Subcutaneous abdominal adipose tissue (tissue), 5 donors: ENCODE measurements at regions not wholly inside any gene's neighbourhood (a gene's known extent, or its start where the extent isn't known, plus 50 kb on each side); places are given as distances from the start of the nearest gene placed in this dataset.

ENCODE experiments used
- H3K27ac ChIP-seq: one replicate; pipeline ENCODE4 v1.7.0; 2013; ENCODE audit warnings: low read depth, mild to moderate bottlenecking, inconsistent platforms, low read length, moderate library complexity
- H3K27me3 ChIP-seq, 5 donors: one replicate each; pipeline ENCODE4 v1.7.0; 2013; ENCODE audit warnings: low read length in 5 of 5, inconsistent platforms in 1 of 5; ENCODE audit not compliant: control insufficient read depth in 5 of 5, insufficient read depth in 4 of 5
- H3K36me3 ChIP-seq, 5 donors: one replicate each; pipeline ENCODE4 v1.7.0; 2013; ENCODE audit warnings: low read length in 5 of 5; ENCODE audit not compliant: control insufficient read depth in 5 of 5, insufficient read depth in 5 of 5
- H3K4me1 ChIP-seq, 5 donors: one replicate each; pipeline ENCODE4 v1.7.0; 2013; ENCODE audit warnings: low read length in 5 of 5, mild to moderate bottlenecking in 3 of 5, moderate library complexity in 1 of 5; ENCODE audit not compliant: control insufficient read depth in 5 of 5, insufficient read depth in 5 of 5
- H3K4me3 ChIP-seq, 5 donors: one replicate each; pipeline ENCODE4 v1.7.0; 2013; ENCODE audit warnings: low read length in 5 of 5, low read depth in 1 of 5
- H3K9ac ChIP-seq, 5 donors: one replicate each; pipeline ENCODE4 v1.7.0; 2013; ENCODE audit warnings: low read length in 5 of 5, mild to moderate bottlenecking in 4 of 5, moderate library complexity in 3 of 5
- H3K9me3 ChIP-seq, 5 donors: one replicate each; pipeline ENCODE4 v1.7.0; 2013; ENCODE audit warnings: low read length in 5 of 5; ENCODE audit not compliant: control insufficient read depth in 5 of 5
- donor health status: healthy.
- donor health status: healthy.
- donor health status: healthy.
- donor health status: healthy.
- donor health status: healthy.

- no peaks in the 10 kb centered on the region for H3K36me3 ChIP-seq
Measured at GRCh38 chr2:82599021-82599420, 1860.1 kb downstream of the SUCLG1 start.

GRCh38 chr2:82596581-82596980 is 1862.5 kb downstream of the SUCLG1 start:
- H3K4me1 ChIP-seq: no peaks in the 10 kb centered on the region
- H3K9me3 ChIP-seq: no peaks in the 10 kb centered on the region
- no peak overlapping the region for H3K4me3 ChIP-seq
- no peak overlapping the region for H3K27ac ChIP-seq
- H3K9ac ChIP-seq: no peak overlapping the region
- H3K36me3 ChIP-seq: no peaks in the 10 kb centered on the region
- no peaks in the 10 kb centered on the region for H3K27me3 ChIP-seq

More at GRCh38 chr2:82599021-82599420, 1860.1 kb downstream of the SUCLG1 start:
- no peaks in the 10 kb centered on the region for H3K9me3 ChIP-seq
- H3K4me3 ChIP-seq: no peak overlapping the region
- H3K9ac ChIP-seq: no peak overlapping the region
- no peak overlapping the region for H3K27ac ChIP-seq
- H3K4me1 ChIP-seq: no peaks in the 10 kb centered on the region
- H3K27me3 ChIP-seq: no peaks in the 10 kb centered on the region

- no peak overlapping the region for H3K4me3 ChIP-seq
- H3K27me3 ChIP-seq: no peaks in the 10 kb centered on the region
- no peak overlapping the region for H3K27ac ChIP-seq
- no peaks in the 10 kb centered on the region for H3K4me1 ChIP-seq
- H3K9me3 ChIP-seq: no peaks in the 10 kb centered on the region
- no peaks in the 10 kb centered on the region for H3K36me3 ChIP-seq
- H3K9ac ChIP-seq: no peak overlapping the region
Measured at GRCh38 chr2:82591718-82592117, 1867.4 kb downstream of the SUCLG1 start.

- Histone ChIP-seq H3K4me1 (no peaks in the 10 kb centered on the region), H3K27me3 (no peaks in the 10 kb centered on the region), H3K27ac (no peak overlapping the region), H3K36me3 (no peaks in the 10 kb centered on the region), H3K4me3 (no peak overlapping the region), H3K9me3 (peaks cover 0 to 11% (median 6%) of the 10 kb centered on the region in 5 donors), H3K9ac (no peak overlapping the region)
Measured at GRCh38 chr2:82576656-82577055, 1882.4 kb downstream of the SUCLG1 start.

GRCh38 chr2:82539280-82539621 is 1919.8 kb downstream of the SUCLG1 start:
- no peaks in the 10 kb centered on the region for H3K27me3 ChIP-seq
- no peak overlapping the region for H3K9ac ChIP-seq
- H3K4me1 ChIP-seq: no peaks in the 10 kb centered on the region
- H3K9me3 ChIP-seq: no peaks in the 10 kb centered on the region
- no peak overlapping the region for H3K4me3 ChIP-seq
- H3K36me3 ChIP-seq: no peaks in the 10 kb centered on the region
- no peak overlapping the region for H3K27ac ChIP-seq

- no peak overlapping the region for H3K27ac ChIP-seq
- no peaks in the 10 kb centered on the region for H3K4me1 ChIP-seq
- no peak overlapping the region for H3K9ac ChIP-seq
- H3K36me3 ChIP-seq: no peaks in the 10 kb centered on the region
- H3K9me3 ChIP-seq: no peaks in the 10 kb centered on the region
- H3K27me3 ChIP-seq: no peaks in the 10 kb centered on the region
- H3K4me3 ChIP-seq: no peak overlapping the region
Measured at GRCh38 chr2:82538590-82539279, 1920.3 kb downstream of the SUCLG1 start.

GRCh38 chr2:82528288-82528687 is 1930.8 kb downstream of the SUCLG1 start:
- no peak overlapping the region for H3K9ac ChIP-seq
- H3K4me1 ChIP-seq: no peaks in the 10 kb centered on the region
- no peaks in the 10 kb centered on the region for H3K27me3 ChIP-seq
- H3K36me3 ChIP-seq: no peaks in the 10 kb centered on the region
- no peak overlapping the region for H3K27ac ChIP-seq
- no peak overlapping the region for H3K4me3 ChIP-seq
- no peaks in the 10 kb centered on the region for H3K9me3 ChIP-seq

GRCh38 chr2:82527124-82527523 is 1932.0 kb downstream of the SUCLG1 start:
- no peak overlapping the region for H3K27ac ChIP-seq
- no peak overlapping the region for H3K9ac ChIP-seq
- no peaks in the 10 kb centered on the region for H3K27me3 ChIP-seq
- H3K4me1 ChIP-seq: no peaks in the 10 kb centered on the region
- H3K4me3 ChIP-seq: no peak overlapping the region
- H3K9me3 ChIP-seq: no peaks in the 10 kb centered on the region
- H3K36me3 ChIP-seq: no peaks in the 10 kb centered on the region

- H3K27me3 ChIP-seq: no peaks in the 10 kb centered on the region
- no peak overlapping the region for H3K27ac ChIP-seq
- H3K4me3 ChIP-seq: no peak overlapping the region
- H3K9me3 ChIP-seq: no peaks in the 10 kb centered on the region
- H3K4me1 ChIP-seq: no peaks in the 10 kb centered on the region
- no peaks in the 10 kb centered on the region for H3K36me3 ChIP-seq
- no peak overlapping the region for H3K9ac ChIP-seq
Measured at GRCh38 chr2:82526277-82526676, 1932.8 kb downstream of the SUCLG1 start.

- Histone ChIP-seq H3K4me1 (no peaks in the 10 kb centered on the region), H3K36me3 (no peaks in the 10 kb centered on the region), H3K4me3 (no peak overlapping the region), H3K27me3 (no peaks in the 10 kb centered on the region), H3K27ac (no peak overlapping the region), H3K9ac (no peak overlapping the region), H3K9me3 (no peaks in the 10 kb centered on the region)
Measured at GRCh38 chr2:82525744-82526143, 1933.3 kb downstream of the SUCLG1 start.

GRCh38 chr2:82524826-82525225 is 1934.3 kb downstream of the SUCLG1 start:
- H3K9ac ChIP-seq: no peak overlapping the region
- H3K36me3 ChIP-seq: no peaks in the 10 kb centered on the region
- H3K27me3 ChIP-seq: no peaks in the 10 kb centered on the region
- no peak overlapping the region for H3K4me3 ChIP-seq
- no peaks in the 10 kb centered on the region for H3K9me3 ChIP-seq
- H3K4me1 ChIP-seq: no peaks in the 10 kb centered on the region
- H3K27ac ChIP-seq: no peak overlapping the region
